GM12878 (cell line): ENCODE measurements at regions not wholly inside any gene's neighbourhood (a gene's known extent, or its start where the extent isn't known, plus 50 kb on each side); places are given as distances from the start of the nearest gene placed in this dataset.

Experiments used
- ATAC-seq: fragments of 200-7000 bp; cut with Tn5 transposase; 3 replicates; pipeline ENCODE4 v1.9.1; 2020; ENCODE audit warnings: mild to moderate bottlenecking, moderate library complexity
- BruUV-seq: library from RNA; stranded (reverse); fragments of 400-500 nt; replicated peaks from 2 replicates; lab custom pipeline; 2021; lab: Mats Ljungman, UMichigan
- CTCF ChIA-PET: fragments of 300-600 bp; sonication (Branson Sonifier 250); formaldehyde crosslinking; extraction: SDS; loops from one replicate; lab custom pipeline; 2021; ENCODE audit warnings: inconsistent platforms; lab: Yijun Ruan, JAX
- POLR2A ChIA-PET: fragments of 350-600 bp; formaldehyde crosslinking; extraction: SDS; loops from one replicate; lab custom pipeline; 2021; ENCODE audit warnings: inconsistent platforms; lab: Charles Lee
- RAD21 ChIA-PET: fragments of 300-600 bp; sonication (Branson Sonifier 250); formaldehyde crosslinking; loops from one replicate; lab custom pipeline; 2023; ENCODE audit warnings: antibody characterized with exemption; ENCODE audit not compliant: unreplicated experiment; lab: Charles Lee
- SMC1A ChIA-PET: fragments of 300-600 bp; sonication (Branson Sonifier 250); formaldehyde crosslinking; loops from one replicate; lab custom pipeline; 2023; ENCODE audit not compliant: unreplicated experiment, uncharacterized antibody; lab: Charles Lee
- DNase-seq: peaks from one replicate; pipeline ENCODE4 v3.0.0-alpha.2; 2011; ENCODE audit warnings: low read depth, low spot score
- FAIRE-seq: peaks from 3 replicates; lab custom pipeline; 2011; peaks lifted over from hg19 to GRCh38; lab: Jason Lieb, UNC
- H2AFZ ChIP-seq: 2 replicates; pipeline ENCODE4 v1.6.0; 2011; ENCODE audit warnings: low read depth, low read length, control low read depth; ENCODE audit not compliant: control insufficient read depth
- H3K27ac ChIP-seq: 2 replicates; pipeline ENCODE4 v1.5.1; 2011; ENCODE audit warnings: control low read depth; ENCODE audit not compliant: control insufficient read depth, insufficient read depth
- H3K27me3 ChIP-seq, 2 experiments: replicated peaks in 1 of 2; 2 replicates each; pipeline versions ENCODE4 v1.6.0 to v1.6.1; 2011; ENCODE audit warnings: low read length in 1 of 2; ENCODE audit not compliant: control insufficient read depth in 2 of 2, insufficient read depth in 2 of 2
- H3K36me3 ChIP-seq, 2 experiments: 2 replicates each; pipeline ENCODE4 v1.5.1; 2011; ENCODE audit warnings: low read length in 1 of 2; ENCODE audit not compliant: control insufficient read depth in 2 of 2, insufficient read depth in 2 of 2
- H3K4me1 ChIP-seq: 2 replicates; pipeline ENCODE4 v1.6.1; 2011; ENCODE audit warnings: mild to moderate bottlenecking, low read length, moderate library complexity, mixed read lengths; ENCODE audit not compliant: control insufficient read depth, insufficient read depth
- H3K4me2 ChIP-seq: 2 replicates; pipeline ENCODE4 v1.6.0; 2011; ENCODE audit warnings: control low read depth; ENCODE audit not compliant: control insufficient read depth, insufficient read depth
- H3K4me3 ChIP-seq: fragments of 200-600 bp; sonication (generic); 2 replicates; pipeline ENCODE4 v1.5.1; 2016
- H3K79me2 ChIP-seq: 2 replicates; pipeline ENCODE4 v1.6.0; 2011; ENCODE audit warnings: low read length; ENCODE audit not compliant: control insufficient read depth, insufficient read depth
- H3K9ac ChIP-seq: 2 replicates; pipeline ENCODE4 v1.8.0; 2011; ENCODE audit warnings: low read length, control low read depth, mixed read lengths; ENCODE audit not compliant: control insufficient read depth, insufficient read depth
- H3K9me3 ChIP-seq: replicated peaks from 3 replicates; pipeline ENCODE4 v1.5.1; 2011; ENCODE audit warnings: mild to moderate bottlenecking, low read length; ENCODE audit not compliant: control insufficient read depth, insufficient read depth
- H4K20me1 ChIP-seq: 2 replicates; pipeline ENCODE4 v1.6.0; 2011; ENCODE audit not compliant: control insufficient read depth, insufficient read depth
- BCL11A ChIP-seq: IDR thresholded peaks from 2 replicates; pipeline ENCODE4 v1.6.1; 2011; ENCODE audit warnings: low read depth, low read length
- NKRF ChIP-seq: fragments of 450-650 bp; conservative IDR thresholded peaks from 2 replicates; pipeline ENCODE4 v1.6.1; 2017; ENCODE audit warnings: mild to moderate bottlenecking, moderate library complexity
- NR2F1 ChIP-seq: fragments of 450-650 bp; conservative IDR thresholded peaks from 2 replicates; pipeline ENCODE4 v1.6.1; 2017; ENCODE audit warnings: mild to moderate bottlenecking
- SKIL ChIP-seq: fragments of 450-650 bp; IDR thresholded peaks from 2 replicates; pipeline ENCODE4 v1.6.1; 2017; ENCODE audit warnings: mild to moderate bottlenecking, low read depth, inconsistent platforms; ENCODE audit not compliant: poor library complexity, severe bottlenecking
- ZNF217 ChIP-seq: fragments of 450-650 bp; IDR thresholded peaks from 2 replicates; pipeline ENCODE4 v1.6.1; 2017; ENCODE audit warnings: antibody characterized with exemption, mild to moderate bottlenecking
- WGBS: methylation state at CpG from one replicate; pipeline ENCODE4 v1.1.6; 2016; ENCODE audit warnings: low lambda C conversion rate; ENCODE audit not compliant: insufficient replicate concordance, insufficient coverage; ENCODE audit errors: missing lambda C conversion rate; 5-methylcytosine and 5-hydroxymethylcytosine counted together
- in situ Hi-C: fragments of 300-500 bp; cut with MboI; formaldehyde crosslinking; loops from 9 replicates; pipeline ENCODE4 v1.14.3; 2018; ENCODE audit warnings: mixed read lengths
- intact Hi-C: fragments of 100-400 bp; cut with micrococcal nuclease; formaldehyde crosslinking; loops from one replicate; pipeline ENCODE4 v1.14.2; 2022; ENCODE audit not compliant: unreplicated experiment

- BruUV-seq: no TSS peak
- Histone ChIP-seq H3K4me2 (no peak overlapping the region), H3K79me2 (no peaks in the 10 kb centered on the region), H3K36me3 (no peaks in the 10 kb centered on the region; a peak in 1 of 4 replicates), H3K9me3 (peaks cover 6% of the 10 kb centered on the region), H3K4me1 (peaks cover 10% of the 10 kb centered on the region; the same call in 1 of the 2 replicates), H3K4me3 (no peak overlapping the region), H2AFZ (no peak overlapping the region), H3K9ac (no peak overlapping the region), H4K20me1 (no peaks in the 10 kb centered on the region), H3K27ac (no peak overlapping the region), H3K27me3 (no peaks in the 10 kb centered on the region)
- in situ Hi-C loops (no loop called here), intact Hi-C loops (loop anchor here (10.0 kb wide), 1 partner anchor 865 kb away; no protein-coding TSS in a partner anchor)
- WGBS: 54% methylated on average over 5 of the region's 5 CpGs
- no peak for FAIRE-seq
- TF ChIP-seq SKIL (no peak), BCL11A (no peak), ZNF217 (no peak), NR2F1 (no peak), NKRF (no peak)
- ChIA-PET CTCF (no interaction called here), RAD21 (no interaction called here), POLR2A (no interaction called here), SMC1A (no interaction called here)
- no peak for DNase-seq
- no peak for ATAC-seq
Measured at GRCh38 chr6:22019857-22020256, 277.0 kb downstream of the PRL start.
